ENCODE measurements at regions not wholly inside any gene's neighbourhood (a gene's known extent, or its start where the extent isn't known, plus 50 kb on each side); places are given as distances from the start of the nearest gene placed in this dataset.
A peak's percentile ranks its signal among the peaks of the same experiment; 100 is the strongest.

GRCh38 chr5:56321236-56321881 is 88.2 kb upstream of the ANKRD55 start:
- Histone ChIP-seq H3K4me3 (no peak overlapping the region), H3K36me3 (no peaks in the 10 kb centered on the region), H3K27me3 (no peaks in the 10 kb centered on the region), H3K4me1 (no peaks in the 10 kb centered on the region), H3K9me3 (no peaks in the 10 kb centered on the region), H3K9ac (ENCODE audit: low read depth in 2 of 2, low read length in 2 of 2) (no peak overlapping the region), H3K27ac (no peak overlapping the region)
- intact Hi-C loops (cut with DNase I), result no loop called here
- TF ChIP-seq, protein P1, sequence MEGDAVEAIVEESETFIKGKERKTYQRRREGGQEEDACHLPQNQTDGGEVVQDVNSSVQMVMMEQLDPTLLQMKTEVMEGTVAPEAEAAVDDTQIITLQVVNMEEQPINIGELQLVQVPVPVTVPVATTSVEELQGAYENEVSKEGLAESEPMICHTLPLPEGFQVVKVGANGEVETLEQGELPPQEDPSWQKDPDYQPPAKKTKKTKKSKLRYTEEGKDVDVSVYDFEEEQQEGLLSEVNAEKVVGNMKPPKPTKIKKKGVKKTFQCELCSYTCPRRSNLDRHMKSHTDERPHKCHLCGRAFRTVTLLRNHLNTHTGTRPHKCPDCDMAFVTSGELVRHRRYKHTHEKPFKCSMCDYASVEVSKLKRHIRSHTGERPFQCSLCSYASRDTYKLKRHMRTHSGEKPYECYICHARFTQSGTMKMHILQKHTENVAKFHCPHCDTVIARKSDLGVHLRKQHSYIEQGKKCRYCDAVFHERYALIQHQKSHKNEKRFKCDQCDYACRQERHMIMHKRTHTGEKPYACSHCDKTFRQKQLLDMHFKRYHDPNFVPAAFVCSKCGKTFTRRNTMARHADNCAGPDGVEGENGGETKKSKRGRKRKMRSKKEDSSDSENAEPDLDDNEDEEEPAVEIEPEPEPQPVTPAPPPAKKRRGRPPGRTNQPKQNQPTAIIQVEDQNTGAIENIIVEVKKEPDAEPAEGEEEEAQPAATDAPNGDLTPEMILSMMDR (IDR thresholded peaks at IDR 0.05), result no peak
- no peak for DNase-seq

GRCh38 chr5:56320686-56321085 is 87.6 kb upstream of the ANKRD55 start:
- no peaks in the 10 kb centered on the region for H3K36me3 ChIP-seq
- no peaks in the 10 kb centered on the region for H3K4me1 ChIP-seq
- H3K27me3 ChIP-seq, result no peaks in the 10 kb centered on the region
- H3K4me3 ChIP-seq, result no peak overlapping the region
- DNase-seq, result no peak
- H3K9ac ChIP-seq (ENCODE audit: low read depth in 2 of 2, low read length in 2 of 2), result no peak overlapping the region
- H3K9me3 ChIP-seq, result no peaks in the 10 kb centered on the region
- TF ChIP-seq, protein P1 (IDR thresholded peaks at IDR 0.05), result no peak
- intact Hi-C loops (cut with DNase I), result no loop called here
- no peak overlapping the region for H3K27ac ChIP-seq

DNA sequence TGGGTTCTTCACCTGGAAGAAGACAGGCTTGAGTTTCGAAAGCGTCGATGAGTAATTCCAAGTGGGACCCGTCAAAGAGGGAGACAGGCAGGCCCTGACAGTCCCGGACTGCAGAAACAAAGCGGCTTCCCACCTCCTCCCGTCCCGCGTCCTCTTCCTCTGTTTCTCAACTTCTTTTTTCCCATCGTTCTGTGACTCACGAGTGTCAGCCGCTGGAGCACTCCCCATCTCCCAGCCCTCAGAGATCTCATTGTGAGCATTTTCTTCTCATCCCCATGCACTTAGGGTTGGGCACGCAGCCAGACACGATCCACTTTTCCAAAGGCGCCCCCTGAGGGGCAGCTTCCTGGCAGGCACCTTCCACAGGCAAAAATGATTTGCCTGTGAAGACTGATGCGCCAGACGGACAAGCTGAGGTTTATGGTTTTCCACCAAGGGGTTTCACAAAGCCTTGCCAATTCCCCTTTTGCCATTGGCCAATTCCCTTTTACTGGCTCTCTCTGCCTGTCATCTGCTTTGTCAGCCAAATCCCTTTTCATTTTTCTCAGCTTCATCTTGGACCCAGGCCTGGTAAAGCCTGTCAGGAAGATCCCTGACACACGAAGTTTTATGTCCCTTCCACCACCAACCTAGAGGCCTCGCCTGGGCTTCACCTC is 86.5 kb upstream of the ANKRD55 start:
- no peak for DNase-seq
- Histone ChIP-seq H3K4me1 (no peaks in the 10 kb centered on the region), H3K9ac (ENCODE audit: low read depth in 2 of 2, low read length in 2 of 2) (peak overlapping the region in 1 of 2 donors; percentile 43), H3K9me3 (no peaks in the 10 kb centered on the region), H3K27ac (no peak overlapping the region), H3K36me3 (no peaks in the 10 kb centered on the region), H3K4me3 (no peak overlapping the region), H3K27me3 (no peaks in the 10 kb centered on the region)
- intact Hi-C loops (cut with DNase I), result no loop called here
- TF ChIP-seq, protein P1 (IDR thresholded peaks at IDR 0.05), result no peak

GRCh38 chr5:56317923-56318561 is 84.9 kb upstream of the ANKRD55 start:
- no peaks in the 10 kb centered on the region for H3K36me3 ChIP-seq
- no peak overlapping the region for H3K4me3 ChIP-seq
- H3K27ac ChIP-seq, result no peak overlapping the region
- intact Hi-C loops (cut with DNase I), result no loop called here
- no peaks in the 10 kb centered on the region for H3K9me3 ChIP-seq
- no peaks in the 10 kb centered on the region for H3K27me3 ChIP-seq
- DNase-seq, result no peak
- H3K4me1 ChIP-seq, result no peaks in the 10 kb centered on the region
- H3K9ac ChIP-seq (ENCODE audit: low read depth in 2 of 2, low read length in 2 of 2), result no peak overlapping the region
- TF ChIP-seq, protein P1 (IDR thresholded peaks at IDR 0.05), result no peak

GRCh38 chr5:56316299-56316994 is 83.3 kb upstream of the ANKRD55 start:
- Histone ChIP-seq H3K9ac (ENCODE audit: low read depth in 2 of 2, low read length in 2 of 2) (no peak overlapping the region), H3K36me3 (no peaks in the 10 kb centered on the region), H3K27ac (no peak overlapping the region), H3K9me3 (no peaks in the 10 kb centered on the region), H3K4me3 (no peak overlapping the region), H3K4me1 (no peaks in the 10 kb centered on the region), H3K27me3 (no peaks in the 10 kb centered on the region)
- intact Hi-C loops (cut with DNase I), result no loop called here
- DNase-seq, result no peak
- TF ChIP-seq, protein P1 (IDR thresholded peaks at IDR 0.05), result no peak

Data from colonic mucosa (tissue), 4 donors.